GM18498 (cell line): ENCODE measurements at regions not wholly inside any gene's neighbourhood (a gene's known extent, or its start where the extent isn't known, plus 50 kb on each side); places are given as distances from the start of the nearest gene placed in this dataset.

Experiments
- ATAC-seq: cut with Tn5 transposase; IDR thresholded peaks from one replicate; pipeline ENCODE4 v1.9.1; 2021; ENCODE audit warnings: mild to moderate bottlenecking, moderate library complexity; ENCODE audit not compliant: unreplicated experiment

DNA sequence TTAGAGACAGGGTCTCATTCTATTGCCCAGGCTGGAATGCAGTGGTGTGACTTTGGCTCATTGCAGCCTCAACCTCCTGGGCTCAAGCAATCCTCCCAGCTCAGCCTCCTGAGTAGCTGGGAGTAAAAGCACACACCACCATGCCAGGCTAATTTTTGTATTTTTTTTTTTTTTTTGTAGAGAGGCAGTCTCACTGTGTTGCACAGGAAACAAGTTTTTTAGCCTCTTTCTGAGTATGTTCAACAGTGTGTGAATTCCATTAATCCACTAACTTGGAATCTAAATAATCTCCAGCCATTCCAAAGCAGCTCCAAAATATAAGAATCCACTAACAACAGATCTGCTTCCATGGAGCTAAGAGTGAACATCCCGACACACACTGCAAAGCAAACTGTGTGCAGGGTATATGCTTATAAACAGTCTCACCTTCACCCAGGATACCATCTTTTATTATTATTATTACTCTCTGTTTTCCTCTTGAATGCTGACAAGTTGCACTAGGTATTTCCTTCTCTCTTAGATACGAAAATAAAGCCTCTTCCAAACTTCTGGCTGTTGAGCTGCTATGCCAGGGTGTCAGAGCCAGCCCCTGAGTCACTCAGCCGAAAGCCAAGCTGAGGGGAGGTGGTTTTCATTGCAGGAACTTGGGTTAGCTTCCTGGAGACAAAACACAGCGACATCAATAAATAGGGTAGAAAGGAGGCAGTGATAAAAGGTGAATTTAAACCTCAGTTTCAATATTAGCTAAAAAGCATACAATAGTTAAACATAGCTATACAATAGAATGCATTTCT, 264.9 kb downstream of the HIVEP2 start:
- no peak for ATAC-seq

- no peak for ATAC-seq
Observed at GRCh38 chr6:142681099-142681498, 263.9 kb downstream of the HIVEP2 start.

- ATAC-seq, result no peak
Observed at GRCh38 chr6:142682985-142683384, 262.0 kb downstream of the HIVEP2 start.

- ATAC-seq, result no peak
Observed at GRCh38 chr6:142683714-142684141, 261.2 kb downstream of the HIVEP2 start.

GRCh38 chr6:142684371-142684770, 260.6 kb downstream of the HIVEP2 start:
- no peak for ATAC-seq

- no peak for ATAC-seq
Observed at GRCh38 chr6:142685852-142686506, 259.0 kb downstream of the HIVEP2 start.

GRCh38 chr6:142686507-142686887, 258.5 kb downstream of the HIVEP2 start:
- ATAC-seq, result no peak

DNA sequence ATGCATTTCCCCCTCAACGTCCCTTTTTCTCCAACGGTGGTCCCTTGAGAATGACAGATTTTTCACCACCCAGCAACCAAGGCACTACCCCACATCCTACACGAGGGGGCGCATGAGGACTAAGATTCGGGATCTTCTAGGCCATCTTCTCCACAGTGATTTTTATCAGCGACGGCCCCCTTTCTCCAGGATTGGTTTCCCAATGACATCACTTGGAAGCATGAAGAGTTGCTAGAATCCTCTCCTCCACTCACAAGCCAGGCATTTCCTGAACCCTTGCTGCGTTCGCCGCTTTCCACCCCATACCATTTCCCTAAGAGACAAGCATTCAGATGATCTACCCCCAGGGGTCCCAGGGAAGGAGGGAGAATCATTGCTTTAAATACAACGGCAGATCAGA, 252.0 kb downstream of the HIVEP2 start:
- no peak for ATAC-seq

DNA sequence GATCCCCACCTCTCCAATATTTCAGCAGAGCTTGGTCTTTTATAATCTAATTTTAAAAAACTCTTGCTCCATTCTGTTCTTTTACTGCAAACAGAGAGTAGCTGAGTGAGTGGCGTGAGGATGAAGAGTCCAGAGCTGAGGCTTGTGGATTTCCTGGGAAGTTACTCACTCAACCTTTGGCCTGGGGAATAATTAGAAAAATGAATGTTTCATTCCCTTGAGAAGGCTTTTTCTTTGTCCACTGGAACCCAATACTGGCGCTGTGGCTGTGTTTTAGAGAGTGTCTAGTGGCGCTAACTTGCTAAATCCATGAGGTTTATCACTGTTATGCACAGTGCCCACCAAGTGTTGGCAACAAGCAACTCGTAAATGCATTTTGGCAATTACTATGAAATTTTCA, 251.5 kb downstream of the HIVEP2 start:
- ATAC-seq, result no peak

GRCh38 chr6:142694054-142694453, 250.9 kb downstream of the HIVEP2 start:
- ATAC-seq, result no peak

DNA sequence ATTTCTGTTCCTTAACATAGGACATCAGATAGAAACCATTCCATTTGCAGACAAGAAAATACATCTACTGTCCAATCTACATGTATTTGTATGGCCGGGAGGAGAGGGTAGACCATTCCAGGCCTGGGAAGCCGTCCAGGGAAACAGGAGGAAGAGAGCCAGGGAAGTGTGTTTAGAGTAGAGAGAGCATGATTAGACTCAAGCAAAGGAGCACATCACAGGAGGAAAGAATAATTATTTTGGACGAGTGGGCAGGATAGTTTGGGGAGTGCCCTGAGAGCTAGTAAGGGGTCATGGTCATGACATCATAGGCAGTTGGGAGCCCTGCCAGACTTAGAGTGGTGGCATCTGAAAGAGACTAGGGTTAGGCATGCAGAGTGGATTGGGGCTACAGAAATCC, 250.0 kb downstream of the HIVEP2 start:
- no peak for ATAC-seq

- ATAC-seq, result no peak
Observed at GRCh38 chr6:142696123-142697000, 248.6 kb downstream of the HIVEP2 start.

GRCh38 chr6:142697001-142697335, 248.0 kb downstream of the HIVEP2 start:
- no peak for ATAC-seq

GRCh38 chr6:142697922-142698321, 247.1 kb downstream of the HIVEP2 start:
- ATAC-seq, result no peak

DNA sequence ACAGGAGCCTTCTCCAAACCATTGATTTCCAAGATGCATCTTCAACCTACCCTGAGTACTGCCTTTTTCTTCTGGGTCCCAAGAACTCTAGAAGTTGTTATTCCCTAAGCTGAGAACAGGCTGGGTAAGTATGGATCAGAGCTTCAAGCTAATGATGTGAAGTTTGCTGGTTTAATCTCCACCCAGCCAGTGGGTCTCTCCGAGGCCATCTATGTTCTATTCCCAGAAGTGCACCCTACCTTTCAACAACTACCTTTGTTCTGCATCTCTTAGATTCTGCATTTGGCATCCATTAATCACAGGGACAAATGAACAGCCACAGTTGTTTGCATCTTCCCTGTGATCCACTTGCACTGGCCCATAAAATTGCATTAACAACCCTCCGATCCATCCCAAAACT, 246.2 kb downstream of the HIVEP2 start:
- ATAC-seq, result no peak

DNA sequence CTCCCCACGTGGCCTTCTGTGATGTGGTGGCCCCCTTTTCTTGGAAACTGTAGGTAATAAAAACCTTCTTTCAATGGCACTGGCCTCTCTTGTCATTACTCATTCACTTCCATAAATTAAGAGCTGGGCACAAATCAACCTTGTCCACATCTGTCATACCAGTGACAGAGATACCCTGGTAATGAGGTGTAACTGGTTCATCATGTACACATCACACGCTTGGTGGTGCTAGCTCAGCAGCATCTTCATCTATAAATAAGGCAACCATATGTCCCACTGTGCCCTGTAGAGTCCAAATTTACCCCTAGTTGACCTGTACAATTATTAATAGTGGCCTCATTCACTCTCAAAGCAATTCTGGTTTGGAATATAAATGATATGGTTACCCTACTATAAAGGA, 245.6 kb downstream of the HIVEP2 start:
- ATAC-seq, result no peak

DNA sequence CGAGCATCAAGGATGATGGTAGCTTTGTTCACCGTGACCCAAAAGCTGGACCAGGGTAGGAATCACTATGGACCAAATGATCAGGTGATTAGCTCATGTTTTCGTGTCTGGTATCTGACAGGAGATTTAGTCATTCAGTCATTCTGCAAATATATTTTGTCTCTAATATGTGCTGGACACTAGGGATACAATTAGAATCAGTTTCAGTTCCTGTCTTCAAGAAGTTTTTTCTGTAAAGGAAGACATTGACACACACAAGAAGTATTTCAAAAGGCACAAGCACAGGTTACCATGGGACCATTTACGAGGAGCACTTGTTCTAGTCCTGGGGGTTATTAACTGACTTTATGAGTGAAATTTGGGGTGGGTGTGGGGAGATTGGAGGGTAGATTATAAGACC, 244.9 kb downstream of the HIVEP2 start:
- peak; percentile 61 for ATAC-seq

GRCh38 chr6:142700671-142701312, 244.2 kb downstream of the HIVEP2 start:
- no peak for ATAC-seq
